EL (cell line): ENCODE measurements at regions not wholly inside any gene's neighbourhood (a gene's known extent, or its start where the extent isn't known, plus 50 kb on each side); places are given as distances from the start of the nearest gene placed in this dataset.

Source experiments
- DNase-seq: peaks from one replicate; pipeline ENCODE4 v3.0.0-alpha.2; 2016

DNA sequence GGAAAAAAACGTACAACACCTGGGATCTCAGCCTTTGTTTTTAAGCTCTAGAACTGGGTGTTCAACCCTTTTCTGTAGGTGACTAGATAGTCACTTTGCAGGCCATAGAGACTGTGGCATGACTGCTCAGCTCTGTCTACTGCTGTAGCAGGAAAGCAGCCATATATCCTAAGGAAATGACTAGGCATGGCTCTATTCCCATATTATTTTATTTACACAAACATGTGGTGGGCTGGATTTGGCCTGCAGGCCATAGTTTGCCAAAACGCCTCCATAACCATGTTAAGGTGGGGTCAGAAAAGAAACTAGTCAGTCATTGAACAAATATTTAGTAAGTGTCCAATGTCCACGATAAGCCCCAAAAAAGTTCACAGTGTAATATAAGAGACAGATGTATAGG is 452.5 kb downstream of the MCTP2 start:
- DNase-seq: no peak

DNA sequence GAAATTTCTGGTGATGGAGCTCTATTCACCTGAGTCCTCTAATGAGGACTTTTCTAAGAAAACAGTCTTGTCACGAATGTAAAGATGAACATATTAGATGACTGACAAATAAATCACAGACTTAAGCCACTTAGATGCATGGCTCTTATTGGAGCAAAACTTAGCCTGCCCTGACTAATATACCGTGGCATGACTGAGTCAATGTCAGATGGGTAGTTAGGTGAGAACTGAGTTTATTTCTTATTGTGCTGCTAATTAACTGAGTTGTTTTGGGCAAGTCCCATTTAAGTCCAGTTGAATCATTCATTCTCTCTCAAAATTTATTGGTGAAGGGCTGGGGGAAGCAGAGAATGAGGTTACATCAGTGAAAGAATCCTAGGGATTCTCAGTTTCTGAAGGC is 459.8 kb downstream of the MCTP2 start:
- no peak for DNase-seq

DNA sequence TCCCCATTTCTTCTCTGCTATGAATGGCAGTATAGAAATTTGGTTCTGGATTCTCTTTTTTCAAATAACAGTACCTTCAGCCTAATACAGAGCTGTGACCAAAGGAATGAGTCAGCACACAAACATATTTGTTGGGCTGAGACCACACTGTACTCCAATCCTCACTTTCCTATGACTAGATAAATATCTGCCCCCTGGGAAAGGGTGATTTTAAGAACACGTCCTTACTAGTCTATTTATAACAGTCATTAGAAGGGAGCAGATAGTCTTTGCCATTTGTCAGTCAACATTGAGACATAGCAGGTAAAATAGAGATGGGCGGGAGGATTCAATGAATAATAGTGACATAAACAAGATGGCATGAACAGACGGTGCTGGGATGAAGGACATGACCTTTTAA is 461.3 kb downstream of the MCTP2 start:
- no peak for DNase-seq

DNA sequence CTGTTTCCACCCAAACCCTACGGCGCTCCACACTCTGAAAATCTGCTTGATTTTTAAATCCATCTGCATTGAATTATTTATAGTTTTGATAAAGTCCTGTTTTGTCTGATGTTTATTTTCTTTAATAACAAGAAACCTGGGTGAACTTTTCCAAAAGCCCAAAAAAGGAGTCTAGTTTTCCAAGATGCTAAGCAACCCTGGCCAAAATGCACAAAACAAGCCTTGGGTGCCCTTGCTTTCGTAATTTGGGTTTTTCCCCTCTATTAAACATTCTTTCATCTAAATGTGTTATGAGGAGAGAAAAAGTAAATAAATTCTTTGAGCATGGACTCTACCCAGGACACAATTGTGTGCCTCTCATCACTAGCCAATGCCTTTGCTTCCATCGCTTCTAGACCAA is 468.9 kb downstream of the MCTP2 start:
- DNase-seq: no peak

DNA sequence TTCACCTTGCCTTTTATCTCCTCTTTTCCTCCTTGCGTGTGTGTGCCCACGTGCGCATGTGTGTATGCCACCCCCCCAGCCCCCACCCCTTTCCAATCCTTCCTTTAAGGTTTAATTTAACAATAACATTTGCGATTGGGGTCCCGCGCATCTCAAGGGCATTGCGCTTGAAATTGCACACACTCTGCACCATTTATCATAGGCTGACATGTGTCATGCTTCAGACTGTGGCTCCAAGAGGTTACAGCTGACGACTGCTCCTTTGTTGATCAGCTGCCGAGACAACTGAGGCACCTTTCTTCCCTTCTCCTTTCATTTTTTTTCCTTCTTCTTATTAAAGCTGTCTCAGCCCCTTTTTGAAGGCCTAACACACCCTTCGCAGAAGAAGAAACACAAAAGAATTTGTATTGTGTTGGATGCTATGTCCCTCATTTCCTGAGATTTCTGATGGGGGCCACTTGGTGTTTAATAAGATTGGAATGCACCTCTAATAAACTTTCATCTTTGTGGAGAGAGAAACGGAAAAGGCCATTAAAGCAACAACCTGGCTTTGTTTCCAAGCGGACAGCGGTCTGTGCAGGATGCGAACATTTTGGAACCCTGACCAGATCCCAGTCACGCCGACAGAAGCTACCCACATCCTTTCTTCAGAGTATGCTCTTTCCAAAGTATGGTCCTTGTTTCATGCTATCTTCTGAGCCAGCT is 470.1 kb downstream of the MCTP2 start:
- no peak for DNase-seq

DNA sequence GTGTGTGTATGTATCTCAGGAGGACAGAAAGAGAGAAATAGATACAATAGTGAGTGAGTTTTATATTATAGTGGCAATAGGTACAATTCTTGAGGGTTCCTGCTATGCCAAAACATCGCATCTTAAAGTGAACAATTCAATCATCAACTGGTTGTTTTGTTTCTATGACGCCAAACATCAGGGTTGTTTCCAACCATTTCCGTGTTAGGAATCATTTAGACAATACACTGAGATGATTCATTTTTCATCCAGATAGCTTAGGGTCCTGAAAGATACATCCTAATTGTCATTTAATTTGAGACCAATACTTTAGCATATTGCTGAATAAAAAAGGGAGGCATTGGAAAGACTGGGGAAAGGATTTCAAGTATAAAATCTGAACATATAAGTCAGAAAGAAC is 472.2 kb downstream of the MCTP2 start:
- no peak for DNase-seq

DNA sequence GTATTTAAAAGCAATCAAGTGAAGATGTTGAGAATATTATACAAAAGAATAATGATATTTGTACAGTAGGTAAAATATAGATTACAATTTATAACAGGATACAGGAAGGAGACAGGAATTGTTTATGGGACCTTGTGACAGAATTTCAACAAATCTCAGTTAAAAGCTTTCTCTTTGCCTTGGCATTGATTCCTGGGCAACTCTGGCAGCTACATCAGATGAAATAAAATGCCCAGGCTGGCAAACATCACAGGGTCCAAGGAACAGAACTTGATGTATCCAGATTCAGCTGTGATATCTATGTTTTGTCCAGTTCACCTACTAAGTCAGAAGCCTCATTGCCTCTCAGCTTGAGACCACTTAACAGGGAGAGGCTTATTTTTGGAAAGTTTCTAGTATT is 473.1 kb downstream of the MCTP2 start:
- DNase-seq: no peak

DNA sequence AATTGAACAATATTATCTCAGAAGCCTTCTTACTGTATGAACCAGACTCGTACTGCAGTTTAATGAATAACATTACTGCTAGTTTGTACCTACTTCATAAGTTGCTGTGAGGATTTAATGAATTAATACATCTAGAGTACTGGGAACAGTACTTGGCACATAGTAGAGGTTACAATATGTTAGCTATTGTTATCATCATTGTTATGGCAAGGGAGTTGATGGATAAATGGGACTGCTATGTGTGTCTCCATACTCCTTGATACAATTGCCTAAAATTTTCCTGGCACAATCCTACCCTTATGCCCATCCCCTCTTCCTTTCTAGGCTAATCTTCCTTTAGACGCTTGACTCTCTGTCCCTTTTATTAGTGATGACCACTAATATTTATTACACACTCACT is 473.6 kb downstream of the MCTP2 start:
- DNase-seq: no peak

DNA sequence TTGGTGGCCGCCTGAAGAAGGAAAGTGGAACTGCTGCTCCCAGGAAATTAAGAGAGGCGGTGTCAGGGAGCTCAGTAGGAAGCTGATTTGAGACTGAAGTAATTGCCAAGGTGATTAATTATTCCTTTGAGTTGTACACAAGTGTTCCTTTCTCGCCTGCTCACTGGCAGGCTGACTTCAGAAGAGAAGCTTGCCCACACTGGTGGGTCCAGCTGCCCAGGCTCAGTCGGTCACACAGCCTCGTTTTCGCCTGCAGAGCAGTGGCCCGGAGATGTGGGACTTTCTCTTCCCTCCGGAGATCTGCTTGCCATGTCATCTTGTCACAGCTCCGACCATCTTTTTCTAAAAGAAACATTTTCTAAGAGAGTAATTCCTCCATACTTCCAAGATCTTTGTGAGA is 478.0 kb downstream of the MCTP2 start:
- DNase-seq: no peak

DNA sequence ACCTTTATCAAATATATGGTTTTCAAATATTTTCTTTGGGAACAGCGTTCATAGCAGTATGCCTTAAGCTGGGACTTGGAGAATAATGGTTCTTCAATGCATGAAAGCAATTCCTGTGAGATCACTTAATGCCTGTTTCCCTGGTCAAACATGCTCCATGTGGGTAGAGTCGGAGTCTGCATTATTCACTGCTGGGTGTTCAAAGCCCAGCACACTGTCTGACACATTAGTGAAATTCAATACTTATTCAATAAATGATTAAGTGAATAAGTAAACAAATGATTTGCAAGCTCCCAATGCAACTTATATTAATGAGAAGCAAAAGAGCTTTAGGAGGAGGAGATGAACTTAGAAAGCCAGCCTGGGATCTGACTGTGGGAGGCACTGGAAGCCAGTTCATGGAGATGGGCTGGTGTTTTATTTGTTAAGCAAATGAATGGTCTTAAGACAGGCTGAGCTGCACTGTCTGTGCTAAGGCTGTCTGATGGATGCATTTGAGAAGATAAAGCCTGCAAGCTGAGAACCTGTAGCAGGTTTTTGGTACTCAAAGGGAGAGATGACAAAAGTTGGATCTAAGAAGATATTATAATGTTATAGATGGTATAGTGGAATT is 490.8 kb downstream of the MCTP2 start:
- no peak for DNase-seq

DNA sequence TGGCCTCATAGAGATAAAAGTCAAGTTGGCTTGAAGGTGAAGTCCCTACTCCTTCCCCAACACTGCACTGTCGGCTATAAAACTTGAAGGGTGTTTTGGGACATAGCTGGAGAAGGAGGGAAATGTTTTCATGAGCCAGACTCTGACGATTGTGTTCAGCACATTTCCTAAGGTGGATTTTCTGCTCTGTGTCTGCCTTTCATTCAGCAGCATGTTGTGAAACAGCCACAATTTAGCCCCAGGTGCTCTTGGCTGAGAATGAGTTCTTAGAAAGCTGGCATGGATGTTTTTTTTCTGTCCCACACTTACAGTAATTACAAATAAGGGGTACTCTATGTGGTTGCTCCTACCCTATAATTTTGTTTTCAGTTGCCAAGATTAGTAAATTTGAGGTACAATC is 492.4 kb downstream of the MCTP2 start:
- DNase-seq: no peak

DNA sequence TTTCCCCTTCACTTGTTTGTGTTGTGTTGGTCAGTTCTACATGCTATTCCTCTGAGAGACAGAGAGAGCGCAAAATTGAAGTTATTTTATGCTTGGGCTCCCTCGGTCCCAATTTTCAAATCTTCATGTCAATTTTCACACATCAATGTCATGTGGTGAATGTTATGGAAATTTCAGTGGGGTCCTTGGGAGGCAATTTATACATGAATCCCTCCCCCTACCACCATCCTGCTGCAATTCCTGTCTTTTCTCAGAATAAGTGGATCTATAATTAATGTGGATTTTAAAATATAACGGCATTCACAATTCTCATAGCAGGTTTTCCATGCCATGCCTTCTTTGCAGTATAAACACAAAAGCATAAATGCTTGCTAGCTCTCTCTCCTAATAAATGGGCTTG is 499.9 kb downstream of the MCTP2 start:
- DNase-seq: no peak

DNA sequence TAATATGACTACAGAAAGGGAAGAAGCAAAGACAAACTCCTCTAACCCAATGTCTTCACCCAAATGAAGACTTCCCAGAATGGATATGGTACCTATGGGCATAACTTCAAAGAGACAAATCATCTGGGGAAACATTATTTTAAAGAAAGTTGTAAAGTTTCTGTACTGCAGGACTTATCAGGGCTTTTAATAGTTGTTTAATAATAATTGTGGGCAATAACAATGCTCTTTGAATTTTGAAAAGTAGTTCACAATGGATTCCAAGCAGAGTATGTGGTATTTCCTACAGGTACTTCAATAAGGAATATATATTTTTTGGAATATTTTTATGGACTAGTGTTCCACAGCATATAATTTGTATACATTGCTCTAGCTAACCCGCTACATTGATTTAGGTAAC is 503.1 kb downstream of the MCTP2 start:
- no peak for DNase-seq

DNA sequence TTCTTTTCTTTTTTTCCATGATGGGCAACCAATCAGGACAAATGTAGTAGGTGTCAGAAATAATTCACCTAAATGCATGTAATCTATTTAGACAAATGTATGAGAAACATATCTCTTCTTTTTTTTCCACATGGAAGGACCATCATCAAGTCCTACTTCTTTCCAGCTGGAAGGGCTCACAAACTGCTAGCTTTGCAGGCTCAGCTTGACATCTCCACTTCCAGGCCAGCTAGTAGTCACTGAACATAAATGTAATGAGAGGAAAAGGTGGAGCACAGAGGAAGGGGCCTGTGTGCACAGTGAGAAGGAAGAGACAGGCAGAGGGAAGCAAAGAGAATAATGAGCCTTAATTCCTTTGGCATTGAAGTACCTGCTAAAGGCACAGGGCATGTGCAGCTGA is 504.9 kb downstream of the MCTP2 start:
- DNase-seq: no peak

DNA sequence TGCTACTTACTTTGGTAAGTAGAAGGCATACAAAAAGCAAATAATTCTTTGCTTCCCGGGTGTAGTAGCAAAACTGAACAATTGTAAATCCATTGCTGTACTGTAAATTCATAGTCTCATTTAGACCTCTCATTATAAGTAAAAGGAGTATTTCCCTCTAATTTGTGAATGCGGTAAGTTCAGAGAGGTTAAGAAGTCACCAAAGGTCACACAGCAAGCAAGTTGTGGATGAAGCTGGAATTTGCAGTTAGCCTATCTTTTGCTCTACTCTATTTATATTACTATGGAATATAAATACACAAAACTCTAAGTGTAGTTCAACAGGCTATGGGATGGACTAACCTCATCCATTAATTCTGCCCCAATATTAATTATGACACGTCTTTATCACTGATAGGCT is 508.3 kb downstream of the MCTP2 start:
- no peak for DNase-seq

DNA sequence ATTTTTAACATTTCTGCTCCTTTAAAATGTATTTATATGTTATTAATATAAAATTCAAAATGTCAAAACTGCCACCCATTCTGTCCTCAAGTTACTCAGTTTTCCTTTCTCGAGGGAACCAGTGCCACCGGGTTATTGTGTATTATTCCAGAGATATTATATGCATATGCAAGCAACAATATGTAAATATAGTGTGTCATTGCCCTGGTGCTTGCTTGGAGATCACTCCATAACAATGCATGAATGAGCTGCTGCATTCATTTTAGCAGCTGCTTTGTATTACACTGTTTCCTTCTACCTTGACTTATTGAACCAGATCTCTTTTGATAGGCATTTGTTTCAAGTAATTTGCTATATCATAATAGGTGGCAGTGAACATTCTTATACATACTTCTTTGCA is 509.1 kb downstream of the MCTP2 start:
- DNase-seq: no peak

DNA sequence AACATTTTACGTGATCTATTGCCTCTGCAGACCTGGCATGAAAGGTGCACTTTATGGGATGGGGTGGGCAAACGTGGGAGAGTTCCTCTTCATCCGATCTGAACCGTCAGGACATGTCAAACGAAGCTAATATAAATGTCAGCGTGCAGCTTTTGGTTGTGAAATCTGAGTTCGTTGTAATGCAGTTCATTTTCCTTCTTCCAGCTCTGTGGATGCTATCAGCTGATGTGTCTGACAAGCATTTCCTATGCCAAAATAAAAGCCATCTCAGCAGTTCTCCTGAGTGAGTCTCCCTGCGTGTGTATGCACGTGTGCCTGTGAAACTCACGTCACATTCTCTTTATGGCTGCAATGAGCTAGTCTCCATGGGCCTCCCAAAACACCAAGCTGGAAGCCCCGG is 512.3 kb downstream of the MCTP2 start:
- DNase-seq: no peak

DNA sequence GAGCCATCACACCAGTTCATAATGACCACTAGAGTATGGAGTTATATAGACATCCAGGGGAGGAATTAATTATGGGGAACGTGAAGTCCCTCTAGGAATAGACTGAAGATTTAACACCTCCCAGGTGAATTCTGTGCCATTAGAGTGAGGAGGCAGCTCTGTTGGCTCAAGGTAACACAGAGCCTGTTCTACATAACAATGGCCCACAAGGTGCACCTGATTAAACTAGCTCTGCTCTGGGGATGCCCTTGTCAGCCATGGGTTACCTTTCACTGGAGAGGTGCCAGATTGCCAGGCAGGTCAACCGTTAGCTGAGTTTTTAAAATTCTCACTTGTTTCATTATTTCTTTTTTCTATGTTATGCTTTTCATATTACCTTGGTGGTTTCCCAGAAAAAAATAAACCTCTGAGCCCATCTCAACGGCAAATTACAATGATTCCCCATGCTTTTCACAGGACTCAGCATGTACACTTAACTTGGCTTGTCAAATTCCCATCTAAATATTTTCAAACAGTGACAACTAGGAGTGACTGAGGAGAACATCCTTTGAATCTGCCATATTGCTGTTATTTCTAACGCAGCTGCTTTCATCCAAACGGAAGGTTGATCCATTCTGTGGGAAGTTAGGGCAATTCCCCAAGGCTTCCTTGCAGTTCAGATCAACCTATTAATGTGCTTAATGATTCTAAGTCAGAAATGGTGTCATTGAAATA is 512.9 kb downstream of the MCTP2 start:
- DNase-seq: no peak

DNA sequence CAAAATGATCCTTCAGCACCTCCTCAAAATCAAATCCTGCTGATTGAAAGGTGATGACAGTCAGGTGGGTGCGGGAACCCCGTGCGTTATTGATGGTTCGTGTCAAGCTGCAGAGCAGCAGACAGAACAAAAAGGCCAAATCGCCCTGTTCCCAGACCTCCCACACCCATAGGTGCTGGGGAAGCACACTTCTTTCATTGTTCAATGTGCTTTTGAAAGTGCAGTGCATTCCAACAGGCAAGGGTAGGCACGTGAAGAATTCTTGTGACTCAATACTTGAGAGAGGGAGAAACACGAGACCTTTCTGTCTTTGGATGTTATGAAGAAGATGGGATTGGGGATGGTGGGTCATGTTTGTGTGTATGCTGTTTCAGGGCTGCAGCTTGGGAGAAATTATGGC is 514.0 kb downstream of the MCTP2 start:
- DNase-seq: no peak

DNA sequence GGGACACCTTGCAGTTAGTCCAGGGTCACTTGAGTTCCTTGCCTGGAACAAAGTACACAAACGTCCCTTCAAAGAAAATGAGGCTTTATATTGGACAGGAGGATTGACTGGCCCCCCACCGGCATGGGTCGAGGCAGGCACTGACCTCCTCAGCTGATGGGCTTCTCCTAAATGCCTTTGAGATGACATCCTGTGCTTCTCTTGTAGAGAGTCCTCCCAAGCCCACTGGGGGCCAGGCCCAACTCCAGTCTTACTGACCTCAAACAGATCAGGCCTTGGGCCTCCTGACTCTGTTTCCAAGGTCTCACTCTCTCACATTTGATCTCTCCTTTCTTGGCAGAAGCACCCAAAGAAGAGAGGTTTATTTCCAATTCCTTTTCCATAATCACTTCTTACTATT is 516.1 kb downstream of the MCTP2 start:
- no peak for DNase-seq

DNA sequence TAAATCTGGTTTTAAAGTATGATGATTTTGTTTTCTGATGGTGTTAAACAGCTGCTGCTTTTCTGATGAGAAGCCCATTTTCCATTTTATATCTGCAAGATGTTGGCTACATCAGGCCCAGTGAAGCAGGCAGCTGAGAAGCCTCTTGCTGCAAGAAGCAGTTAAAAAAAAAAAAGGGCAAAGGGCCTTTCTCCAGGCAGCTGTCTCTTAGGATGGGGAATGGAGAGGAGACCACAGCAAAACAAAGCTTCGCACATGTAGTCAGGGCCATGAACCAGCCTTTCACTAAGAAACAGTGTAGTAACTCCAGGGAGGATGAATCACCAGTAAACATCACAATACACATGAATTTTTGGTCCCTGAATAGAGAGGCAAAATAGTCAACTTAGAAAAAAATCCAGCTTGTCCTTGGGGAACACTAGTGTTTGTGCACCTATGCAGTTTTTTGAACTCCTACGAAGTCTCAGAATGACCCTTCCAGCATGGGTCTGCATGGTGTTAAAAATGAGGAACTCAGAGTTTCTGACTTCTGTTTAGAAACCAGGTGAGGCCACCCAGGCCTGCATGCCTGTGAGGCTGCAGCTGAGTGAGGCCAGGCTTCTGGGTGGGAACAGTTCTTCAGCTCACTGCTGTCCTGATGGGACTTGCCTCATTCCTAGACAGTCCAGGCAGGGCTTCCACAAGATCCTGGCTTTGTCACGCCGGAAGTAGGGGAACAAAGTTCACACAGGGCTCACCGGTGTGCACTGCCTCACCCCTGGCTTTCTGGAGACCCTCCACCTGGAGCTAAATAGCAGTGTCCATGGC is 518.7 kb downstream of the MCTP2 start:
- no peak for DNase-seq

DNA sequence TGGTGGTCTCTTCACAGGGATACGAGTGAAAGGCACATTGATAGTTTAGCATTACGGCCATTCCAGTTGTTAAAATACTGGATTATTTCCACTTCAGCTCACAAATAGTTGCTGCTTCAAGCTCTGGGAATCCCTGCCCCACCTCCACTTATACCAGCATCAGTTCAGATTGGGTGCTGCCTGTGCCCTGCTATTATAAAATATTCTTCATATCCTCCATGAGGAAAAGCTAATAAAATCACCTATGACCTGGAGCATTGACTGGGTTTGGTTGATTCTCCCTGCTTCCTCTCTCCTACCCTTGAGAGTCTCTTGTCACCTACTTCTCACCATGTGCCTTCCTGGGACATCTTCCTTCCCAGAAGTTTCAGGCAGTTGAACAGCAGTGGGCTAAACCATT is 529.0 kb downstream of the MCTP2 start:
- no peak for DNase-seq

DNA sequence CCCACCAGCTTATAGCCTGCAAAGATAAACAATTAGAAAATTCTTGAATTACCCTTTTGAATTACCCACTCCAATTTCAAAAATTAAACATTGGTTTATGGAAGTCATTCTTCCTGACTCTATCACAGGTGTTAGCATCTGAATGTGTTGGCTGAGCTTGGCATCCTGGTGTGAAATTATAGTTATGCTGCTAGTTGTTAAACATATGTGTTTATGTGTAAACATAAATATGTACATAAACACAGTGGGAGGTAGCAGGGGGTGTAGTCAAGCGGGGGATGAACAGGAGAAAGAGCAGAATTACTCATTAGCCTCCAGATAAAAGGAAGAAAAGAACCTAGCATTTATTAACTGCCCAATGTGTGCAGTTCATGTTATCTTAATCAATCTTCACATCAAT is 530.2 kb downstream of the MCTP2 start:
- DNase-seq: no peak

DNA sequence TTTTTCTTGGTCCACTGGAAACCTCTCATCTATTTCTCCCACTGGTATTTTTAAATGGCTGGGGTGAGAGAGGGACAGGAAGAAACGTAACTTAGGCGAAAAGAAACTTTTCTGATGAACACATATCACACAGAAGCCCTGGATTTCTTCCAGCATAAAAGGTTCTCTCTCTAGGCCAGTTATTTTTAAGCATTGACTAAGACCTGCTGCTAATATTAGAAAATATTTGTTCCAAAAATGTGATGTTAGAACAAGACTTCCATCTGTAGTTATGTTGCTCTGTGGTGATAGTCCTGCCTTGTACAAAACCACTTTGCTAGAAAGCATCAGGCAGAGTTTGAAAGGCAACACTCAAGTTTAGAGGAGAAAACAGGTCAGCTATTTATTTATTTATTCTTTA is 537.7 kb downstream of the MCTP2 start:
- DNase-seq: no peak
